Peyer's patch (tissue), 4 donors: ENCODE measurements at regions not wholly inside any gene's neighbourhood (a gene's known extent, or its start where the extent isn't known, plus 50 kb on each side); places are given as distances from the start of the nearest gene placed in this dataset.

Experiments
- DNase-seq, 3 donors: peaks; one replicate each; pipeline ENCODE4 v3.0.0-alpha.2; 2017 to 2019
- H3K27ac ChIP-seq, 4 donors: fragments of 200-600 bp; sonication (generic); one replicate each; pipeline ENCODE4 v1.5.1; 2016 to 2019
- H3K27me3 ChIP-seq, 2 donors: fragments of 200-600 bp; sonication (generic); one replicate each; pipeline ENCODE4 v1.5.1; 2019
- H3K36me3 ChIP-seq, 3 donors: fragments of 200-600 bp; sonication (generic); one replicate each; pipeline ENCODE4 v1.5.1; 2016 to 2019
- H3K4me1 ChIP-seq, 4 donors: fragments of 200-600 bp; sonication (generic); one replicate each; pipeline ENCODE4 v1.5.1; 2016 to 2019
- H3K4me3 ChIP-seq, 4 donors: fragments of 200-600 bp; sonication (generic); 1 replicate in 3 of 4; 2 replicates in 1 of 4; pipeline ENCODE4 v1.5.1; 2016 to 2019; ENCODE audit warnings: mild to moderate bottlenecking in 1 of 4
- H3K9me3 ChIP-seq, 4 donors: fragments of 200-600 bp; sonication (generic); one replicate each; pipeline ENCODE4 v1.5.1; 2016 to 2019; ENCODE audit warnings: mild to moderate bottlenecking in 1 of 4
- POLR2A ChIP-seq, 2 donors: fragments of 450-650 bp; IDR thresholded peaks; one replicate each; pipeline ENCODE4 v1.5.1; 2017; ENCODE audit warnings: antibody characterized with exemption in 2 of 2, mild to moderate bottlenecking in 2 of 2, moderate library complexity in 2 of 2
- TF ChIP-seq, protein P1 (sequence below), 6 experiments: fragments of 450-650 bp in 4 of 6; fragments of 200-600 bp in 2 of 6; sonication (generic) in 1 of 6; IDR thresholded peaks; one replicate each; pipeline ENCODE4 v1.5.1; 2017 to 2019; ENCODE audit warnings: antibody characterized with exemption in 6 of 6, mild to moderate bottlenecking in 3 of 6, moderate library complexity in 1 of 6

DNA sequence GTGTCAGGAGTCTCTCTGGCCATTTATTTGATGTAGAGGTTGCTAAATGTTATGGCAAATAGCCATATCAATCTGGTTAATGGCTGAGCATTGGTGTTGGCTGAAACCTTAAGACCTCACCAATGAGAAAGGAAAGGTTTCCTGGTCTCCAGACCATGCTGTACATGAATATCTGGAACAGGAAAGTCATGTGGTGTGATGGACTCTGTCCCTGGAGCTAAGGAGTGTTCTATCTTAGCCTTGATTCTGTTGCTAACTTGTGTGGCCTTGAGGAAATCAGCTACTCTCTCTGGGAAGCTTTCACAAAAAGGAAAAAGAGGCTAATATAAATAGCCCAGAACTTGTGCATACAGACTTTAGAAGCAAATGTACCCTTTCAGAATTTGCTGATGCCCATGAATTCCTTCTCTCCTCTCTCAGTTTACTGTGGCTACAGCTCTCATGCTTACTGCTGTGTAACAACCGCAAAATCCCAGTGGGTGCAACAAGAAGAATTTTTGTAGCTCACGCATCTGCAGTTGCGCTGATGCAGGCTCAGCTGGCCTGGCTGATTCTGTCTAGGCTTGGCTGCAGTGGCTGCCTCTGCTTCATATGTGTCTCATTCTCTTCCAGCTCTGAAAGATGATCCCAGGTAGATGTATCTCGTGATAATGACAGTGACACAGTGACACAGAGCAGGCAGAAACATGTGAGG lies 287.5 kb downstream of the NPIPA8 start:
- DNase-seq, result no peak
- no peaks in the 10 kb centered on the region for H3K36me3 ChIP-seq
- no peaks in the 10 kb centered on the region for H3K9me3 ChIP-seq
- H3K4me1 ChIP-seq, result peaks cover 0 to 8% (median 0%) of the 10 kb centered on the region in 4 donors
- H3K27me3 ChIP-seq, result no peaks in the 10 kb centered on the region
- no peak for TF ChIP-seq POLR2A (IDR thresholded peaks at IDR 0.05)
- TF ChIP-seq, protein P1, sequence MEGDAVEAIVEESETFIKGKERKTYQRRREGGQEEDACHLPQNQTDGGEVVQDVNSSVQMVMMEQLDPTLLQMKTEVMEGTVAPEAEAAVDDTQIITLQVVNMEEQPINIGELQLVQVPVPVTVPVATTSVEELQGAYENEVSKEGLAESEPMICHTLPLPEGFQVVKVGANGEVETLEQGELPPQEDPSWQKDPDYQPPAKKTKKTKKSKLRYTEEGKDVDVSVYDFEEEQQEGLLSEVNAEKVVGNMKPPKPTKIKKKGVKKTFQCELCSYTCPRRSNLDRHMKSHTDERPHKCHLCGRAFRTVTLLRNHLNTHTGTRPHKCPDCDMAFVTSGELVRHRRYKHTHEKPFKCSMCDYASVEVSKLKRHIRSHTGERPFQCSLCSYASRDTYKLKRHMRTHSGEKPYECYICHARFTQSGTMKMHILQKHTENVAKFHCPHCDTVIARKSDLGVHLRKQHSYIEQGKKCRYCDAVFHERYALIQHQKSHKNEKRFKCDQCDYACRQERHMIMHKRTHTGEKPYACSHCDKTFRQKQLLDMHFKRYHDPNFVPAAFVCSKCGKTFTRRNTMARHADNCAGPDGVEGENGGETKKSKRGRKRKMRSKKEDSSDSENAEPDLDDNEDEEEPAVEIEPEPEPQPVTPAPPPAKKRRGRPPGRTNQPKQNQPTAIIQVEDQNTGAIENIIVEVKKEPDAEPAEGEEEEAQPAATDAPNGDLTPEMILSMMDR (IDR thresholded peaks at IDR 0.05), result no peak
- H3K27ac ChIP-seq, result no peak overlapping the region
- no peak overlapping the region for H3K4me3 ChIP-seq

DNA sequence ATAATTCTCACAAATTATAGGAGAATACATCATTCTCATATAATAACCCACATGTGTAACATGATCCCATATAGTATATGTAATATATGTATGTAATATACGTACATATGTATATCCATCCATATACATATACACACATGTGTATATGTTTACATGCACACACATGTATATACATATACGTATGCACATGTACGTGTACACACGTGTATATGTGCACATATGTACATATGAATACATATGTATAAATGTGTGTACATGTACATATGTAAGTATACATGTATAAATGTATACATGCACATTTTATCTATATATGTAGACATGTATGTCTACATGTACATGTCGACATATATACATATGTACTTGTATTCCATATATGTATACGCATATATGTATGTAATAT lies 288.8 kb downstream of the NPIPA8 start:
- TF ChIP-seq, protein P1 (IDR thresholded peaks at IDR 0.05), result no peak
- DNase-seq, result no peak
- peaks cover 0 to 8% (median 0%) of the 10 kb centered on the region in 4 donors for H3K4me1 ChIP-seq
- H3K4me3 ChIP-seq, result no peak overlapping the region
- no peaks in the 10 kb centered on the region for H3K27me3 ChIP-seq
- H3K9me3 ChIP-seq, result no peaks in the 10 kb centered on the region
- H3K27ac ChIP-seq, result no peak overlapping the region
- H3K36me3 ChIP-seq, result no peaks in the 10 kb centered on the region

DNA sequence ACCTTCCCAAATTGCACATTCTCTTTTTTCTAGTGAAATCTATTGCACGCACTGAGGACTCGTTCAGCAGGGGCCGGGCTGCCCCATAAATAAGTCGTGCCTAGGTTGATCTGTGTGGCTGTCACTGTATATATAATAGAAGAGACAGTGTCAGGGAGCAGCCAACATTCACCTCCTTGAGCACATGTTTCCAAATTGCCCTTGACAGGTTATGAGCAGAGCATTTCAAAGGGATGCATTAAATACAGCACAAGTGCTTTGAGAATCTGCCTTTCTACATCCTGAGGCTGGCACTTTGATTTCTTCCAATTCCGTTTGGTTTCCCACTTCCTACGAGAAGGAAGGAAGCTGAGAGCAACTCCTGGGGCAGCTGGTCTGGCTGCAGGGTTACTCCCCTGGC lies 291.2 kb downstream of the NPIPA8 start:
- no peak overlapping the region for H3K4me3 ChIP-seq
- no peaks in the 10 kb centered on the region for H3K27me3 ChIP-seq
- H3K36me3 ChIP-seq, result no peaks in the 10 kb centered on the region
- no peak for DNase-seq
- no peak overlapping the region for H3K27ac ChIP-seq
- H3K9me3 ChIP-seq, result no peaks in the 10 kb centered on the region
- peaks cover 0 to 16% (median 0%) of the 10 kb centered on the region in 4 donors for H3K4me1 ChIP-seq
- TF ChIP-seq, protein P1 (IDR thresholded peaks at IDR 0.05), result no peak
- TF ChIP-seq POLR2A (IDR thresholded peaks at IDR 0.05), result no peak

DNA sequence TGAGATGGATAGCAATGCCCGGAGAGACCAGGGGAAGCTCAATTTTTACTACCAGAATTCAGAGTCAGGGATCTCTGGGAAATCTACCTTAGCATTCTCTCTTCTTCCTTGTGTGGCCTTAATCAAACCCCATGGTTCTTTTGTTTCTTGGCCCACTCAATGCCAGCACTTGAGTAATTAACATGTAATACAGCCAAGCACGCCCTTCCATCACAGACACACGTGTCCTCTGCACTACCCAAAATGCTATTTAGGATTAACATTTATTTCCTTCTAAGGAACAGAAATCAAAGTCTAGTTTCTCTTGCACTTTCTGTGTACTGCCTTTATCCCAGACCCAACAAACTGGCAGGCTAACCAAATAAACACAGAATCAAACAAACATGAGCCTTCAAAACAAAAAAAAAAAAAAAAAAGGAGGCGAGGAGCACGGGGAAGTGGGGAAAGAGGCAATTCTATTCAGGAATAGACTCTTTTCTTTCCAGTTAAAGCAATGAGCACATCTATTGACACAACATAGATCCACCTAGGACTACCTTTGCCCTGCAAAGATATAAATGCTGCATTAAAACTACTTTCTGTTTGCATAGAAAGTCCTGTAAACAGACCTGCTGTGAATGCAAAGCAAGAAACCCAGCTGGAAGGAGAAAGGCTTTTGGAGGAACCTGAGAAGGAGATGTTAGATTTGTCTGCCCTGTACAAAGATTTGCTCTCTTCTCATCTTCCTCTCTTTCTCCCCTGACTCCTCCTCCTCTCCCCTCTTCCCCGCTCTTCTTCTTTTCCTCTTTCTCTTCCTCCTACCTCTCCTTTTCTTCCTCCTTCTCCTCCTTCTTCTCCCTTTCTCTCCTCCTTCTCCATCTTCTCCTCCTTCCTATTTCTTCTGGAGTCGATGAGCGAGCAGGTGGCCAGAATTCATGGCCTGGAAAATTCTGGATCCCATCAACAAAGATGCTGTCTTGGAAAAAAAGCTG lies 294.4 kb downstream of the NPIPA8 start:
- Histone ChIP-seq H3K9me3 (no peaks in the 10 kb centered on the region), H3K4me1 (peaks cover 0 to 8% (median 0%) of the 10 kb centered on the region in 4 donors), H3K4me3 (no peak overlapping the region), H3K27me3 (no peaks in the 10 kb centered on the region), H3K36me3 (no peaks in the 10 kb centered on the region), H3K27ac (peak overlapping the region in 2 of 4 donors; percentile 27 to 44)
- TF ChIP-seq, protein P1 (IDR thresholded peaks at IDR 0.05), result no peak
- no peak for TF ChIP-seq POLR2A (IDR thresholded peaks at IDR 0.05)
- no peak for DNase-seq

DNA sequence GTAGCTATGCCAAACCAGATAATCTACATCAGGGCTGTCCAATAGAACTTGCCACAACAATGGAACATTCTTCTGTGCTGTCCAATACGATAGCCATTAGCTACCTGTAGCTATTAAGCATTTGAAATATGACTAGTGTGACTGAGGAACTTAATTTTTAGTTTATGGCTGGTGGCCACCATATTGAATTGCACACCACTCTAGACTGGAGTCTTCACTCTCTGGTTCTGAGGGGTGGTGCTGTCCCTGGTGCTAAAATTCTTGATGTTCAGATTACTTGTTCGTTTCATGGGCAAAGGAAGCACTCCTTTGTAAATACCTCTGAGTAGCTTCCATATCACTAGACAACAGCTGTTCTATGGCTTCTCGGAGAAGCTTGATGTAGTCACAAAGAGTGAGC lies 296.6 kb downstream of the NPIPA8 start:
- H3K4me1 ChIP-seq, result peaks cover 0 to 8% (median 0%) of the 10 kb centered on the region in 4 donors
- H3K27ac ChIP-seq, result no peak overlapping the region
- no peak for DNase-seq
- H3K36me3 ChIP-seq, result no peaks in the 10 kb centered on the region
- no peaks in the 10 kb centered on the region for H3K9me3 ChIP-seq
- no peak for TF ChIP-seq POLR2A (IDR thresholded peaks at IDR 0.05)
- TF ChIP-seq, protein P1 (IDR thresholded peaks at IDR 0.05), result no peak
- no peaks in the 10 kb centered on the region for H3K27me3 ChIP-seq
- H3K4me3 ChIP-seq, result no peak overlapping the region
